ENCODE measurements at regions not wholly inside any gene's neighbourhood (a gene's known extent, or its start where the extent isn't known, plus 50 kb on each side); places are given as distances from the start of the nearest gene placed in this dataset.

DNA sequence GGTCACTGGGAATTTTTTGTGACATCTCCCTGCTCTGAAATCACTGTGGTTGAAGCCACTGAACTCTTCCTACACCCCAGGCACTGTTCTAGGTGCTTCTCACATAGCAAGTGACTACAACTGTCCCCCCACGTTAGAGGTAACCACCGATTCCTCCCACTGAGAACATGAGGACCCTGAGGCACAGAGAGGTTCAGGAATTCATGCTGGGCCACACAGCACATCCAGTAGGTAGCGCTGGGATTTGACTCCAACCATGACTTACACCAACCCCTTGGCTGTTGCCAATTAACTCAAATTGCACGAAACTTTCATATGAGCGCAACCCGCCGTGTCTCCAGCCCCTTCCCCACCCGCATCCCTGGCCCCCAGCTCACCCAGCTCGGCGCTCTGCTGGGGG is 105.2 kb downstream of the RFLNA start:
- ATAC-seq, result no peak
- no peak for DNase-seq (ENCODE audit: low spot score)

DNA sequence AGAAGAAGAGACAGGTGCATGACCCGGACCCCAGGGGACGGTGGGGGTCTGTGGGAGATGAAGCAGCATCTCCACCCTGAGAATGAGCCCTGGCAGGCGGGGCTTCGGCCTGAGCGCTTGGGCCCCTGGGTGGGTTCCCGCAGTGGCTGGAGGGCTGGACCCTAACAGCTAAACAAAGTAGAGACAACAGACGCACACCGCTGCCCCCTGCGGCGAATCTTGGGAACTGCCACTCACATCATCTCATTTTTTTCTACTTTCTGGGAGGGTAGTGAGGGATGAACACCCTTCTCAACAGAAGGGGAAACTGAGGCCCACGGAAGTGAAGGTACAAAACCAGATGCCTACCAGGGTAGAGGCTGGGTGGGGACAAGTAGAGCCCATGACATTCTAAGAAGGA is 104.7 kb downstream of the RFLNA start:
- peak; percentile 45 for ATAC-seq
- DNase-seq (ENCODE audit: low spot score), result no peak

GRCh38 chr12:124398578-124399227 is 103.8 kb downstream of the RFLNA start:
- no peak for ATAC-seq
- no peak for DNase-seq (ENCODE audit: low spot score)

DNA sequence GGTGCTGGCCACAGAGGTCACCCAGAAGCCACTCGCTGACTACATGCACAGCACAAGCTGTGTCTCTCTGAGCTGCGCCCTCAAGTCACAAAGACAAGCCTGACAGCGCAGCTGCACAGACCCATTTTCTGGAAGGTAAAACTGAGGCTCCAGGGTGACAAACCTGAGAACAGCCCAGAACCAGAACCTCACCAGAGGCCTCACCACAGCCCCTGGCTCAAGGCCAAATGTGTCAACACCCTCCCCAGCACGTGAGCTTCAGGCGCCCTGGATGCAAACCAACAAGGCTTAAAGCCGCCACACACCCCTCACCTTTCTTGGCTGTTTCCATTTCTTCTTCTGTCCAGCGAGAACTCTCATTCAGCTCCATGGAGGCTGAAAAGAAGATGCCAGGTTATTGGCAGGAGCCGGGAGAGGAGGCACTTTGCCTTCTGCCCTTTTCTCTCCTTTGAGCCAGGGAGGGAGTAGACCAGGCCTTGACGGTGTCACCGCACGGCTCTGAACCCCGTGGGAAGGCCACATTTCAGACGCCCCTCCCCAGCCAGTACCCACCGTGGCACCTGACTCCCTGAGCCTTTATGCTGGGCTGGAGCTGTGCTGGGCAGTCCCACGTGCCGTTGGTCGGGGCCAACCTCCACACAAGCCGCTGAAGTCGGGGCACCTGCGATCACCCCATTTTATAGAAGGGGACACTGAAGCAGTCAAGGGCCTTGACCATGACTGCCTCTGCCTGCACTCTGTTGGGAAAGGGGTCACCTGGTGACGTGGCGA is 103.1 kb downstream of the RFLNA start:
- DNase-seq (ENCODE audit: low spot score) (no peak), ATAC-seq (no peak)

DNA sequence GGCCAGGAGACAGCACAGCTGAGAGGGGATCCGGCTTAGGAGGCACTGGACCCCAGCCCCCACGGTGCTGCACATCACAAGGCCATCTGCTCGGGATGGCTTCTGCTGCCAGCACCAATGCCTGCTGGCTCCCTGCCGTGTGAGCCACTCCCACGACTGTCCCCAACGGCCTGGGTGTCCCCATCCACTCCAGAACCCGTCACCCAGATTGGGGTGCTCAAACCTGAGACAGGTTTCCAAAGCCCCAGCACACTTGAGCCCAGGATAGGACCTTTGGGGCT is 102.4 kb downstream of the RFLNA start:
- no peak for DNase-seq (ENCODE audit: low spot score)

GRCh38 chr12:124396544-124397398 is 101.9 kb downstream of the RFLNA start:
- DNase-seq (ENCODE audit: low spot score) (no peak), ATAC-seq (no peak)

More for the DNA sequence above, 102.4 kb downstream of the RFLNA start:
- no peak for ATAC-seq

DNA sequence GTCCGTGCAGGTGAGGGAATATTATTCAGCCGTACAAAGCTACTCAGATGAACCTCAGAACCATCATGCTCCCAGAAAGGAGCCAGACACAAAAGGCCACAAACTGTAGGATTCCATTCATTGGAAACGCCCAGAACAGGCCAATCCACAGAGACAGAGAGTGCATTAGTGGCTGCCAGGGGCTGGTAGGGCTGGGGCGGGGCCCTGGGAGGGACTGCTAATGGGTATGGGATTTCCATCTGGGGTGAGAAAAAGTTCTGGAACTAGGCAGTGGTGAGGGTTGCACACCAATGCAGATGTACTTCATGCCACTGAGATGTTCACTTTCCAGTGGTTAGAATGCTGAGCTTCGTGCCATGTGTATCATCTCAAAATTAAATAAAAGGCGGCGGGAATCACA is 101.1 kb downstream of the RFLNA start:
- no peak for ATAC-seq
- DNase-seq (ENCODE audit: low spot score), result no peak

- ATAC-seq (no peak), DNase-seq (ENCODE audit: low spot score) (no peak)
These were observed 100.4 kb downstream of the RFLNA start for GRCh38 chr12:124395284-124395752.

DNA sequence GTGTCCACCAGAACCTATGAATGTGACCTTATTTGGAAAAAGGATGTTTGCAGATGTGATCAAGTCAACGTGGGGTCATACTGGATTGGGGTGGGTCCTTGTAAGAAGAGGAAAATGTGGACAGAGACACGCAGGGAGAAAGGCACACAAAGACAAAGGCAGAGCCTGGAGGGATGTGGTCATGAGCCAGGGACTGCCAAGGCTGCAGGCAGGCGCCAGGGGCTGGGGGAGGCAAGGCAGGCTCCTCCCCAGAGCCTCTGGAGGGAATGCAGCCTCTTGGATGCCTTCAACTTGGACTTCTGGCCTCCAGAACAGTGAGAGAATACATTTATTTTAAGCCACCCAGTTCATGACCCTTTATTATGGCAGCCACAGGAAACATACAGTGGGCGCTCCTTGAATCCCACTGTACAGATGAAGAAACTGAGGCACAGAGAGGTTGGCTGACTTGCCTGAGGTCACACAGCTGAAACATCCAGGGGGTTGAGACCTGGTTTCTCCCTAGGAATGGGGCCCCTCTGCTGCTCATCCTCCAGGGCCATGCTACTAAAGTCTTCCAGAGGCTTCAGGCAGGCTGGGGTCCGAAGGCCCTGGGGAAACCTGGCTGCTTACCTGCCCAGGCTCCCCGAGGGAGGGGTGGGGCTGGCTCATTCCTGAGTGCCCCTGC is 99.7 kb downstream of the RFLNA start:
- DNase-seq (ENCODE audit: low spot score) (no peak), ATAC-seq (no peak)

GRCh38 chr12:124393831-124394230 is 98.9 kb downstream of the RFLNA start:
- ATAC-seq (no peak), DNase-seq (ENCODE audit: low spot score) (no peak)

DNA sequence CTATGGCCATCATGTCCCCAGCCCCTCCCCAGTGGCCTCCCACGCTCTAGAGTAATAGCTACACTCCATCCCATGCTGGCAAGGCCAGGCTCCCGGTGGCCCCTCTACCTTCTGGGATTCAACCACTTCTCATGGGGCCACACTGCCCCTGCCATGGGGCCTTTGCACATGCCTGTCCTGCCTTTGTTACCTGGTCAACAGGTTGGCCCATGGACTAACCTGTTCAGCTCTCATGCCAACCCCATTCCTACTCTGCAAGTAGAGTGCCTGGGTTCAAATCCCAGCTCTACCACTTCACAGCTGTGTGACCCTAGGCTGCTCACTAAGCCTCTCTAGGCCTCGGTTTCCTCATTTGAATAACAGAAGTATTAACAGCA is 98.5 kb downstream of the RFLNA start:
- ATAC-seq, result no peak
- no peak for DNase-seq (ENCODE audit: low spot score)

GRCh38 chr12:124392667-124393413 is 97.9 kb downstream of the RFLNA start:
- ATAC-seq (peak; percentile 65), DNase-seq (ENCODE audit: low spot score) (peak; percentile 94)

DNA sequence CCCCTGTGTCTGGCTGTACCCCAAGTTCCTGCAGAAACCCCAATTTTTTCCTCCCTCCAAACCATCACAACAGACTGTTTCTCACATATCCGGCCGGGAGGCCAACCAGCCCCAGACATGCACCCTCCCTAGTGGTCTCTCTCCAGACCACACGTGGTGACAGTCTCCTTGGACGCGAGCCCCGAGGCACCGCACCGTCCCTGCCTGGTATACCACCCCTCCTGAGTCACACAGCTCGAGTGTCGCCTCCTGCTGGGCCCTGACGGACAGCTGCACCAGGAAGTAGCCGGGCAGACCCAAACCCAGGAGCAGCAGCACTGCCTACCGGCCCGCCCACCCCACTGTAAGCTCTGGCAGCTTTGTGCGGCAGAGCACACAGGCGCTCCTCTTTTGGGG is 97.4 kb downstream of the RFLNA start:
- no peak for DNase-seq (ENCODE audit: low spot score)
- ATAC-seq, result no peak

DNA sequence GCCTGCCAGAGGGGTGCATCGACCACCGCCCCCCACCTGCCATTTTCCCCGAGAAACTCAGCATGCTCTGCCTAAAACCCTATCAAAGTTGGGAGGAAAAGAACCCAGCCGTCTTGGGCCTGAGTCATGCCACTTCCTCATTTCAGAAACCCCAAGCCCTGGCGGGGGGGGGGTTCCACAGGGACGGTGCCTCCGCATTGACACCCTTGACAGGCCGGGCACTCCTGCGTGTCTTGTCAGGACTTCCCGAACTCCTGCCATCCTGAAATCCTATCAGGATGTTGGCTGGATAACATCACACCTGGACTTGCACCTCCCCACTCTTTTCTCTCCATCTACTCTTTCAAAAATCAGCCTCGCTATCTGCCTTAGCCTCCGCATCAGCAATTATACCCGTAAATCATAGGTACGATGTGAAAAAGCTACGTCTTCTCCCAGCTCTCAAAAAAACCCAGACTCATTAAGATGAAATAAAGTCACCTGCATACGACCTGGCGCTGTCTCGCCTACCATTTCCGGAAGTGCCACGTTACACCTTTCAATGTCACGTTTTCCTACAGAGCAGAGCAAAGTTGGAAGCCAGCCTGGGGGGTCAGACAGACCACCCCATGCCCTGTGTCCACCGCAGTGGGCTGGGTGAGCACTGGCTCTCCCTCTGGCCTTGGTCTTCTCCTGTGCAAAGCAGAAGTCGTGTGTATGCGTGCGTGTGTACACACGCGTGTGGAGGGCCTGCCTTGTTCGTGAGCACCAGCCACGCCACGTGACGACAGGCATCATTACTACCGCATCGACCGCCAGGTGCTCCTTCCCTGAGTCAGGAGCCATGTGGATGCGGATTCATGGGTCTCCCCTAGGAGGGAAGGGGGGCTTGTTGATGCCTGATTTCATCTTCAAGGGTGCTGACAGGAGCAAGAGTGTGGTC is 96.7 kb downstream of the RFLNA start:
- DNase-seq (ENCODE audit: low spot score), result no peak
- no peak for ATAC-seq

DNA sequence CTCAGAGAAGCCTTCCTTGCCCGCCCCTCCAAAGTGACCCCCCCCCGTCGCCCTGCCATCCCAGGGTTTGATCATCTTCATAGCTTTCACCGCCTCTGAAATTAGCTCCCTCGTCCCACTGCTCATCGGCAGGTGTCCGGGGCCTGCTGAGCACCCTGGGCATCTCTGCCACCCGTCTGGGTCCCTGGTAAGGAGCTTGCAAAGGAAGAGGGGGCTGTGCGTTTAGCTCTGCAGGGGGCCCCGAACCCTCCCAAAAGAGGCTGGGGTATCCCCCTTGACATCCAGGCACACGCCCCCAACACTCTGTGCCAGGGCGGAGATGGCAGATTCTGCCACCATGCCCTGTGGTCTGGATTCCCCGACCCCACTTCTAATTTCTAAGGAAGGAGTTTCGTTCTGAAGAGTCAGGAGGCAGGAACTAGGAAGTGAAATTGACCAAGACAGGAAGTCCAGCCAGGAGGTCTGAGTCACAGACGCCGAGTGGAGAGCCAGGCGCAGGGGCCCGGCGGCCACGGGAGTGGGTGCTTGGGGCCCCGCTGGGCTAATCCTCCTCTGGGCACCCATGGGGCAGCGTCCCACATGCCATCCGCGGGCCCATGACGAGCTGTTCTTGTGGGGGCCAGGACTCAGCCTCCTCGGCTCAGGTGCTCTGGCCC is 95.7 kb downstream of the RFLNA start:
- DNase-seq (ENCODE audit: low spot score), result no peak
- no peak for ATAC-seq

DNA sequence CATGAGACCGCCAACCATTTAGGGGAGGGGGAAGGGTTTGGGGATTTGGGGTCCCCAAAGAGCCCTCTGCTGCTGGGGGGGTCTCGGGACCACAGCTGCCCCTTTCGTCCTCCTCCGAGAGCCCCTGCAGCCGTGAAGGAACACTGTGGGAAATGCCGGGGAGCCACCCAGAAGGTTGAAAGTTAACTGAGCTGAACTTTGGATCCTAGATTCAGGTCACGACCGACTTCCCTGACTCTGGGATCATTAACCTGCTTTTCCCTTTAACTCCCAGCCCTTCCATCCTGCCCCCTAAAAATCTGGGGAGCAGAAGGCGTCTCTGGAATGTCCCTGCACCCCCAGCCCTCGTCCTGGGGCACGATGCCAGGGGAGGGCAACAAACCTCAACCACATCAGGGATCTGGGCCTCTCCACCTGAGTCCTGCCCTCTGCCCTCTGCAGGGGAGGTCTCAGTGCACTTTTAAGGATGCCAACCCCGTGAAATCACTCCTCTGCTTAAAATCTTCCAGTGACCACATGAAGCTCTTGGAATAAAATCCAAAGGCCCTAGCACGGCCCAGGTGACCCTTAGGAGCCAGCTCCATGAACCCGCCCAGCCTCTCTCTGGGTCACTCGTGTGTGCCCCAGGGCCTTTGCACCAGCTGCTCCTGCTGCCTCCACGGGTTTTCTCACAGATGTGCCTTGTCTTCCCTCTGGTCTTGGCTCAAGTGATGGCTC is 95.0 kb downstream of the RFLNA start:
- DNase-seq (ENCODE audit: low spot score), result peak; percentile 73
- peak; percentile 47 for ATAC-seq

- DNase-seq (ENCODE audit: low spot score) (peak; percentile 91), ATAC-seq (peak; percentile 72)
These were observed 94.3 kb downstream of the RFLNA start for GRCh38 chr12:124389138-124389724.

DNA sequence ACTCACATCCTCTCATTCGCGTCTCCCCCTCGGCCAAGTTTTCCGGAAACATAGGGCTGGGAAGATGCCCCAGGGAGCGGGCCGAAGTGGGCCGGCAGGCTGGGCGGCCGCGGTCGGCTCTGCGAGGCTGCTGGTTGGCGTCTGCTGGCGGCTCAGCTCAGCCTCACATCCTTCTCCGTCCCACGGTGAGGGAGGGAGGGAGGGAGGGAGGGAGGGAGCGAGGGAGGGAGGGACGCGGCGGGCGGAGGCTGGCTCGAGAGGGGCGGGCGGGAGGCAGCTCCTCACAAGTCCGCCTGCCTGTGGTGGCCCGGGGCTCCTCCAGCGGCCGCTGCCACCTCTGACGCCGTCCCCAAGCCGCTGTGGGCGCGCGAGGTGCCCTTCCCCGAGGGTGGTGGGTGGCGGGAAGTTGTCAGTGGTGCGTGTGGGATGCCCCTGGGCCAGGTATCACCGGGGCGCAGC is 93.8 kb downstream of the RFLNA start:
- peak; percentile 53 for ATAC-seq
- peak; percentile 64 for DNase-seq (ENCODE audit: low spot score)

All from left lobe of liver (tissue), 2 donors.